Keratinocyte (primary cell): ENCODE measurements at regions not wholly inside any gene's neighbourhood (a gene's known extent, or its start where the extent isn't known, plus 50 kb on each side); places are given as distances from the start of the nearest gene placed in this dataset.
"Not testable (repeated sequence)": the region's sequence is repeated elsewhere in the genome, so short reads cannot be mapped to it uniquely, and the experiment has no call there.

Experiments
- DNase-seq: peaks from one replicate; pipeline ENCODE4 v3.0.0-alpha.2; 2011; ENCODE audit warnings: low read depth, missing footprints, low spot score
- FAIRE-seq: peaks from 2 replicates; lab custom pipeline; 2011; peaks lifted over from hg19 to GRCh38; lab: Jason Lieb, UNC
- H2AFZ ChIP-seq: 2 replicates; pipeline ENCODE4 v1.6.0; 2012; ENCODE audit warnings: low read length, control low read depth, inconsistent platforms; ENCODE audit not compliant: control insufficient read depth
- H3K27ac ChIP-seq: 2 replicates; pipeline ENCODE4 v1.5.1; 2011; ENCODE audit warnings: low read length; ENCODE audit not compliant: control insufficient read depth, insufficient read depth
- H3K27me3 ChIP-seq: 3 replicates; pipeline ENCODE4 v1.6.0; 2011; ENCODE audit warnings: low read length; ENCODE audit not compliant: control insufficient read depth, insufficient read depth; ENCODE audit errors: extremely low read depth
- H3K36me3 ChIP-seq, 2 experiments: 2 replicates in 1 of 2; 3 replicates in 1 of 2; pipeline ENCODE4 v1.5.1; 2011; ENCODE audit warnings: low read length in 2 of 2, mild to moderate bottlenecking in 1 of 2; ENCODE audit not compliant: control insufficient read depth in 2 of 2, insufficient read depth in 2 of 2; ENCODE audit errors: extremely low read depth in 1 of 2
- H3K4me1 ChIP-seq: 3 replicates; pipeline ENCODE4 v1.5.1; 2011; ENCODE audit warnings: low read length; ENCODE audit not compliant: control insufficient read depth, insufficient read depth; ENCODE audit errors: extremely low read depth
- H3K4me2 ChIP-seq: 3 replicates; pipeline ENCODE4 v1.6.0; 2011; ENCODE audit warnings: low read depth, low read length; ENCODE audit not compliant: control insufficient read depth, insufficient read depth; ENCODE audit errors: extremely low read depth
- H3K4me3 ChIP-seq, 3 experiments: fragments of 200-600 bp in 1 of 3; sonication (generic) in 1 of 3; 2 replicates in 2 of 3; 3 replicates in 1 of 3; pipeline ENCODE4 v1.5.1; 2011 to 2016; ENCODE audit warnings: low read length in 3 of 3, mild to moderate bottlenecking in 3 of 3, control low read depth in 2 of 3, inconsistent platforms in 1 of 3, low read depth in 1 of 3, mixed read lengths in 1 of 3, mixed run types in 1 of 3, moderate library complexity in 1 of 3; ENCODE audit not compliant: control insufficient read depth in 2 of 3, insufficient read depth in 2 of 3; ENCODE audit errors: extremely low read depth in 1 of 3
- H3K79me2 ChIP-seq: 2 replicates; pipeline ENCODE4 v1.6.0; 2012; ENCODE audit warnings: low read length; ENCODE audit not compliant: control insufficient read depth, insufficient read depth
- H3K9ac ChIP-seq: 3 replicates; pipeline ENCODE4 v1.6.0; 2011; ENCODE audit warnings: low read length; ENCODE audit not compliant: control insufficient read depth, insufficient read depth; ENCODE audit errors: extremely low read depth
- H3K9me1 ChIP-seq: 3 replicates; pipeline ENCODE4 v1.6.0; 2011; ENCODE audit warnings: low read length; ENCODE audit not compliant: control insufficient read depth, insufficient read depth; ENCODE audit errors: extremely low read depth
- H3K9me3 ChIP-seq: 2 replicates; pipeline ENCODE4 v1.5.1; 2012; ENCODE audit warnings: low read depth, low read length; ENCODE audit not compliant: control insufficient read depth
- H4K20me1 ChIP-seq: 3 replicates; pipeline ENCODE4 v1.6.0; 2011; ENCODE audit warnings: low read length; ENCODE audit not compliant: control insufficient read depth, insufficient read depth; ENCODE audit errors: extremely low read depth
- CTCF ChIP-seq, 3 experiments: IDR thresholded peaks in 1 of 3; conservative IDR thresholded peaks in 1 of 3; optimal IDR thresholded peaks in 1 of 3; 2 replicates in 2 of 3; 3 replicates in 1 of 3; pipeline versions ENCODE3 to v1.5.1; 2011; ENCODE audit warnings: low read length in 3 of 3, mild to moderate bottlenecking in 3 of 3, moderate library complexity in 2 of 3, control low read depth in 1 of 3, inconsistent platforms in 1 of 3; ENCODE audit not compliant: insufficient read depth in 2 of 3; ENCODE audit errors: extremely low read depth in 1 of 3
- EZH2 ChIP-seq: IDR thresholded peaks from one replicate; pipeline ENCODE4 v1.6.1; 2012; ENCODE audit warnings: inconsistent platforms, mild to moderate bottlenecking, low read length, moderate library complexity
- dilution Hi-C: fragments of 300-500 bp; cut with MboI; formaldehyde crosslinking; loops from one replicate; pipeline ENCODE4 v1.7.0; 2020; ENCODE audit warnings: low sequenced_read_pairs; ENCODE audit not compliant: extremely low pct_ligation_motif_present

GRCh38 chr4:116243431-116243830, 841.9 kb downstream of the TRAM1L1 start:
- dilution Hi-C loops: no loop called here
- Histone ChIP-seq H3K4me2 (no peak overlapping the region), H3K79me2 (no peaks in the 10 kb centered on the region), H3K27me3 (no peaks in the 10 kb centered on the region), H4K20me1 (no peaks in the 10 kb centered on the region), H3K9me3 (no peaks in the 10 kb centered on the region), H3K27ac (no peak overlapping the region), H2AFZ (no peak overlapping the region), H3K9ac (no peak overlapping the region), H3K4me1 (no peaks in the 10 kb centered on the region), H3K9me1 (no peaks in the 10 kb centered on the region), H3K4me3 (no peak overlapping the region), H3K36me3 (no peaks in the 10 kb centered on the region)
- no peak for FAIRE-seq
- TF ChIP-seq CTCF (optimal IDR thresholded peaks at IDR 0.05 in 1 of 3, IDR thresholded peaks at IDR 0.05 in 1 of 3, conservative IDR thresholded peaks at IDR 0.05 in 1 of 3; ENCODE audit: extremely low read depth in 1 of 3, insufficient read depth in 2 of 3, low read length in 3 of 3): no peak
- TF ChIP-seq EZH2: no peak
- DNase-seq: no peak

- Histone ChIP-seq H3K9ac (no peak overlapping the region), H3K4me1 (no peaks in the 10 kb centered on the region), H3K9me1 (no peaks in the 10 kb centered on the region), H3K4me3 (no peak overlapping the region), H3K36me3 (no peaks in the 10 kb centered on the region), H3K4me2 (no peak overlapping the region), H3K27ac (no peak overlapping the region), H4K20me1 (no peaks in the 10 kb centered on the region), H2AFZ (no peak overlapping the region), H3K79me2 (no peaks in the 10 kb centered on the region), H3K9me3 (no peaks in the 10 kb centered on the region), H3K27me3 (no peaks in the 10 kb centered on the region)
- no peak for FAIRE-seq
- dilution Hi-C loops: no loop called here
- DNase-seq: no peak
- TF ChIP-seq CTCF (optimal IDR thresholded peaks at IDR 0.05 in 1 of 3, IDR thresholded peaks at IDR 0.05 in 1 of 3, conservative IDR thresholded peaks at IDR 0.05 in 1 of 3; ENCODE audit: extremely low read depth in 1 of 3, insufficient read depth in 2 of 3, low read length in 3 of 3): no peak
- TF ChIP-seq EZH2: no peak
Observed at GRCh38 chr4:116233971-116234370, 851.4 kb downstream of the TRAM1L1 start.

GRCh38 chr4:116231999-116232398, 853.4 kb downstream of the TRAM1L1 start:
- dilution Hi-C loops: not testable (repeated sequence)

More at GRCh38 chr4:116231999-116232398, 853.4 kb downstream of the TRAM1L1 start:
- H4K20me1 ChIP-seq, H3K9me1 ChIP-seq, H3K4me3 ChIP-seq, H3K36me3 ChIP-seq, H3K9me3 ChIP-seq, H3K27ac ChIP-seq, H3K27me3 ChIP-seq, H3K79me2 ChIP-seq, H3K9ac ChIP-seq, H2AFZ ChIP-seq, DNase-seq, H3K4me1 ChIP-seq, H3K4me2 ChIP-seq, FAIRE-seq: not testable (repeated sequence)
